HepG2 (cell line): ENCODE measurements at regions not wholly inside any gene's neighbourhood (a gene's known extent, or its start where the extent isn't known, plus 50 kb on each side); places are given as distances from the start of the nearest gene placed in this dataset.

Experiments used
- ATAC-seq: fragments of 200-7000 bp; cut with Tn5 transposase; 3 replicates; pipeline ENCODE4 v1.9.1; 2020; ENCODE audit warnings: mild to moderate bottlenecking, moderate library complexity
- BruUV-seq: library from RNA; stranded (reverse); fragments of 400-500 nt; replicated peaks from 2 replicates; lab custom pipeline; 2021; lab: Mats Ljungman, UMichigan
- CTCF ChIA-PET: fragments of 300-600 bp; formaldehyde crosslinking; extraction: SDS; loops from one replicate; lab custom pipeline; 2021; ENCODE audit warnings: low total read pairs, inconsistent platforms, low intra/inter-chr PET ratio; lab: Yijun Ruan, JAX
- POLR2A ChIA-PET: fragments of 350-600 bp; sonication (Branson Sonifier 250); formaldehyde crosslinking; loops from one replicate; lab custom pipeline; 2020; ENCODE audit warnings: antibody characterized with exemption, inconsistent platforms; lab: Yijun Ruan, JAX
- DNase-seq: peaks from one replicate; pipeline ENCODE4 v3.0.0-alpha.2; 2015; ENCODE audit warnings: low spot score
- FAIRE-seq: peaks from 3 replicates; lab custom pipeline; 2011; peaks lifted over from hg19 to GRCh38; lab: Jason Lieb, UNC
- H2AFZ ChIP-seq: one replicate; pipeline ENCODE4 v1.6.1; 2011; ENCODE audit warnings: low read length, inconsistent platforms
- H3K27ac ChIP-seq: fragments of 300-600 bp; 3 replicates; pipeline ENCODE4 v1.8.0; 2011; ENCODE audit warnings: mixed run types, mild to moderate bottlenecking, mixed read lengths, low read length, inconsistent platforms; ENCODE audit not compliant: insufficient read depth; ENCODE audit errors: extremely low read length
- H3K27me3 ChIP-seq, 2 experiments: fragments of 200-600 bp in 1 of 2; 2 replicates in 1 of 2; 3 replicates in 1 of 2; pipeline versions ENCODE4 v1.6.0 to v1.8.0; 2011; ENCODE audit warnings: low read length in 2 of 2, mild to moderate bottlenecking in 2 of 2, moderate library complexity in 2 of 2, inconsistent platforms in 1 of 2; ENCODE audit not compliant: insufficient read depth in 2 of 2, control insufficient read depth in 1 of 2
- H3K36me3 ChIP-seq, 2 experiments: fragments of 200-600 bp in 1 of 2; replicated peaks in 1 of 2; 2 replicates in 1 of 2; 3 replicates in 1 of 2; pipeline versions ENCODE4 v1.5.1 to v1.8.0; 2011; ENCODE audit warnings: low read length in 2 of 2, inconsistent platforms in 1 of 2; ENCODE audit not compliant: insufficient read depth in 2 of 2, control insufficient read depth in 1 of 2
- H3K4me1 ChIP-seq: 2 replicates; pipeline ENCODE4 v1.5.1; 2012; ENCODE audit warnings: low read length, inconsistent platforms; ENCODE audit not compliant: insufficient read depth
- H3K4me2 ChIP-seq: 2 replicates; pipeline ENCODE4 v1.6.0; 2011; ENCODE audit warnings: low read depth, low read length, inconsistent platforms
- H3K4me3 ChIP-seq, 3 experiments: fragments of 200-600 bp in 1 of 3; sonication (generic), shearing (Covaris generic) in 1 of 3; replicated peaks in 1 of 3; 2 replicates each; pipeline ENCODE4 v1.5.1; 2011 to 2016; ENCODE audit warnings: low read length in 3 of 3, inconsistent platforms in 2 of 3, low read depth in 2 of 3, mild to moderate bottlenecking in 2 of 3, control low read depth in 1 of 3, mixed read lengths in 1 of 3; ENCODE audit not compliant: insufficient read depth in 1 of 3
- H3K79me2 ChIP-seq: one replicate; pipeline ENCODE4 v1.6.1; 2011; ENCODE audit warnings: low read length, inconsistent platforms; ENCODE audit not compliant: insufficient read depth
- H3K9ac ChIP-seq: 2 replicates; pipeline ENCODE4 v1.6.0; 2011; ENCODE audit warnings: mild to moderate bottlenecking, low read depth, low read length, inconsistent platforms; ENCODE audit not compliant: insufficient read depth
- H3K9me3 ChIP-seq: 2 replicates; pipeline ENCODE4 v1.5.1; 2012; ENCODE audit warnings: mild to moderate bottlenecking, low read length
- H4K20me1 ChIP-seq: 2 replicates; pipeline ENCODE4 v1.6.0; 2011; ENCODE audit warnings: inconsistent platforms, mild to moderate bottlenecking, low read length, moderate library complexity; ENCODE audit not compliant: insufficient read depth
- DPF2 ChIP-seq: sonication (generic); formaldehyde crosslinking; IDR thresholded peaks from 2 replicates; pipeline ENCODE4 v1.4.0; 2020; ENCODE audit warnings: mild to moderate bottlenecking, low read depth, missing genetic modification reagents, borderline replicate concordance
- HNF4A ChIP-seq: sonication (generic); formaldehyde crosslinking; IDR thresholded peaks from 2 replicates; pipeline ENCODE4 v1.4.0; 2020; ENCODE audit warnings: missing genetic modification reagents
- MBNL3 ChIP-seq: fragments of 250-450 bp; sonication (Bioruptor Pico); conservative IDR thresholded peaks from 2 replicates; pipeline ENCODE4 v1.8.0; 2022; ENCODE audit warnings: mild to moderate bottlenecking, inconsistent platforms
- ZNF329 ChIP-seq: sonication (generic); formaldehyde crosslinking; IDR thresholded peaks from 2 replicates; pipeline ENCODE4 v1.9.0; 2021; ENCODE audit warnings: low read depth, mild to moderate bottlenecking, missing genetic modification reagents
- ZNF468 ChIP-seq: sonication (generic); formaldehyde crosslinking; IDR thresholded peaks from 2 replicates; pipeline ENCODE4 v1.8.0; 2022; ENCODE audit warnings: mild to moderate bottlenecking, moderate library complexity, missing genetic modification reagents
- ZSCAN31 ChIP-seq: sonication (generic); formaldehyde crosslinking; IDR thresholded peaks from 2 replicates; pipeline ENCODE4 v1.5.0; 2020; ENCODE audit warnings: low read depth, mild to moderate bottlenecking, missing genetic modification reagents
- WGBS: methylation state at CpG from one replicate; pipeline ENCODE4 v1.1.6; 2017; ENCODE audit warnings: low lambda C conversion rate; 5-methylcytosine and 5-hydroxymethylcytosine counted together
- in situ Hi-C: cut with HindIII; loops from 2 replicates; pipeline ENCODE4 v1.10.0; 2017; ENCODE audit warnings: low pct_unique_long_range_greater_than_20kb; ENCODE audit not compliant: extremely low pct_ligation_motif_present
- intact Hi-C: fragments of 100-400 bp; cut with micrococcal nuclease; formaldehyde crosslinking; loops from one replicate; pipeline ENCODE4 v1.10.0; 2022; ENCODE audit not compliant: unreplicated experiment
- TF ChIP-seq, protein P1 (sequence below): sonication (generic); formaldehyde crosslinking; IDR thresholded peaks from 2 replicates; pipeline ENCODE4 v1.4.0; 2020; ENCODE audit warnings: mild to moderate bottlenecking, missing genetic modification reagents
- TF ChIP-seq, protein P2 (sequence below): IDR thresholded peaks from 2 replicates; pipeline ENCODE4 v1.6.1; 2016; ENCODE audit warnings: missing compliant biosample characterization, missing genetic modification reagents, borderline replicate concordance
- TF ChIP-seq, protein P3 (sequence below): sonication (generic); formaldehyde crosslinking; IDR thresholded peaks from 2 replicates; pipeline ENCODE4 v1.5.0; 2020; ENCODE audit warnings: mild to moderate bottlenecking, low read depth, missing genetic modification reagents, borderline replicate concordance
- TF ChIP-seq, protein P4 (sequence below): sonication (generic); formaldehyde crosslinking; IDR thresholded peaks from 2 replicates; pipeline ENCODE4 v1.9.0; 2021; ENCODE audit warnings: mild to moderate bottlenecking, missing genetic modification reagents
- TF ChIP-seq, protein P5 (sequence below): sonication (generic); formaldehyde crosslinking; IDR thresholded peaks from 2 replicates; pipeline ENCODE4 v1.4.0; 2020; ENCODE audit warnings: missing genetic modification reagents

DNA sequence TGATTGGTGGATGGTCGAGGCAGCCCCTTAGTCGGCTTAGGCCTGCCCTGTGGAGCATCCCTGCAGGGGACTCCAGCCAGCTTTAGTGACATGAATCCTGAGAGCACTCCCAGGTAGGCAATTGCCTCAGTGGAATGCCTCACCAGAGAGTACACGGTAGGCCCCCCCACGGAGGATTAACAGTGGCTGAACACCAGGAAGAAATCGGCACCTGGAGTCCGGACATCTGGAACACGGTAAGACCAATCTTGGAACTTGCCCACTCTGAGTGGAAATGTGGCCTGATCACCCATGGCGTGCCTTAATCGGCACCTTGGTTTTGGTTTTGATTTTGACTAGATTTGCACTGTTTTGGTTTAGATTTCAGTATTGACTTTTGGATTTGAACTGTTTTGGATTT lies 326.2 kb upstream of the NCKAP5 start:
- intact Hi-C loops (no loop called here), in situ Hi-C loops (loop anchor here (25.0 kb wide), 1 partner anchor 318 kb away; no protein-coding TSS in a partner anchor)
- no peak for ATAC-seq
- Histone ChIP-seq H3K36me3 (no peaks in the 10 kb centered on the region), H3K9me3 (peaks cover 15% of the 10 kb centered on the region), H2AFZ (no peak overlapping the region), H3K27ac (no peak overlapping the region), H3K4me3 (no peak overlapping the region), H3K27me3 (peaks cover 2 to 38% of the 10 kb centered on the region in 2 experiments; a peak in 3 of 5 replicates), H3K4me1 (no peaks in the 10 kb centered on the region), H3K9ac (no peak overlapping the region), H3K79me2 (no peaks in the 10 kb centered on the region), H3K4me2 (no peak overlapping the region), H4K20me1 (no peaks in the 10 kb centered on the region)
- WGBS = 51% methylated on average over 9 of the region's 9 CpGs
- FAIRE-seq = no peak
- POLR2A ChIA-PET = no interaction called here
- no TSS peak for BruUV-seq
- no peak for DNase-seq
- CTCF ChIA-PET = no interaction called here
- TF ChIP-seq, protein P1, sequence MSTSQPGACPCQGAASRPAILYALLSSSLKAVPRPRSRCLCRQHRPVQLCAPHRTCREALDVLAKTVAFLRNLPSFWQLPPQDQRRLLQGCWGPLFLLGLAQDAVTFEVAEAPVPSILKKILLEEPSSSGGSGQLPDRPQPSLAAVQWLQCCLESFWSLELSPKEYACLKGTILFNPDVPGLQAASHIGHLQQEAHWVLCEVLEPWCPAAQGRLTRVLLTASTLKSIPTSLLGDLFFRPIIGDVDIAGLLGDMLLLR = no peak
- TF ChIP-seq, protein P2, sequence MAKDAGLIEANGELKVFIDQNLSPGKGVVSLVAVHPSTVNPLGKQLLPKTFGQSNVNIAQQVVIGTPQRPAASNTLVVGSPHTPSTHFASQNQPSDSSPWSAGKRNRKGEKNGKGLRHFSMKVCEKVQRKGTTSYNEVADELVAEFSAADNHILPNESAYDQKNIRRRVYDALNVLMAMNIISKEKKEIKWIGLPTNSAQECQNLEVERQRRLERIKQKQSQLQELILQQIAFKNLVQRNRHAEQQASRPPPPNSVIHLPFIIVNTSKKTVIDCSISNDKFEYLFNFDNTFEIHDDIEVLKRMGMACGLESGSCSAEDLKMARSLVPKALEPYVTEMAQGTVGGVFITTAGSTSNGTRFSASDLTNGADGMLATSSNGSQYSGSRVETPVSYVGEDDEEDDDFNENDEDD (CRISPR knock-in tag) = no peak
- TF ChIP-seq DPF2 (CRISPR knock-in tag) = no peak
- no peak for TF ChIP-seq HNF4A (CRISPR knock-in tag)
- TF ChIP-seq ZNF329 (CRISPR knock-in tag) = no peak
- TF ChIP-seq, protein P3, sequence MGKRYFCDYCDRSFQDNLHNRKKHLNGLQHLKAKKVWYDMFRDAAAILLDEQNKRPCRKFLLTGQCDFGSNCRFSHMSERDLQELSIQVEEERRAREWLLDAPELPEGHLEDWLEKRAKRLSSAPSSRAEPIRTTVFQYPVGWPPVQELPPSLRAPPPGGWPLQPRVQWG (CRISPR knock-in tag) = no peak
- TF ChIP-seq, protein P4, sequence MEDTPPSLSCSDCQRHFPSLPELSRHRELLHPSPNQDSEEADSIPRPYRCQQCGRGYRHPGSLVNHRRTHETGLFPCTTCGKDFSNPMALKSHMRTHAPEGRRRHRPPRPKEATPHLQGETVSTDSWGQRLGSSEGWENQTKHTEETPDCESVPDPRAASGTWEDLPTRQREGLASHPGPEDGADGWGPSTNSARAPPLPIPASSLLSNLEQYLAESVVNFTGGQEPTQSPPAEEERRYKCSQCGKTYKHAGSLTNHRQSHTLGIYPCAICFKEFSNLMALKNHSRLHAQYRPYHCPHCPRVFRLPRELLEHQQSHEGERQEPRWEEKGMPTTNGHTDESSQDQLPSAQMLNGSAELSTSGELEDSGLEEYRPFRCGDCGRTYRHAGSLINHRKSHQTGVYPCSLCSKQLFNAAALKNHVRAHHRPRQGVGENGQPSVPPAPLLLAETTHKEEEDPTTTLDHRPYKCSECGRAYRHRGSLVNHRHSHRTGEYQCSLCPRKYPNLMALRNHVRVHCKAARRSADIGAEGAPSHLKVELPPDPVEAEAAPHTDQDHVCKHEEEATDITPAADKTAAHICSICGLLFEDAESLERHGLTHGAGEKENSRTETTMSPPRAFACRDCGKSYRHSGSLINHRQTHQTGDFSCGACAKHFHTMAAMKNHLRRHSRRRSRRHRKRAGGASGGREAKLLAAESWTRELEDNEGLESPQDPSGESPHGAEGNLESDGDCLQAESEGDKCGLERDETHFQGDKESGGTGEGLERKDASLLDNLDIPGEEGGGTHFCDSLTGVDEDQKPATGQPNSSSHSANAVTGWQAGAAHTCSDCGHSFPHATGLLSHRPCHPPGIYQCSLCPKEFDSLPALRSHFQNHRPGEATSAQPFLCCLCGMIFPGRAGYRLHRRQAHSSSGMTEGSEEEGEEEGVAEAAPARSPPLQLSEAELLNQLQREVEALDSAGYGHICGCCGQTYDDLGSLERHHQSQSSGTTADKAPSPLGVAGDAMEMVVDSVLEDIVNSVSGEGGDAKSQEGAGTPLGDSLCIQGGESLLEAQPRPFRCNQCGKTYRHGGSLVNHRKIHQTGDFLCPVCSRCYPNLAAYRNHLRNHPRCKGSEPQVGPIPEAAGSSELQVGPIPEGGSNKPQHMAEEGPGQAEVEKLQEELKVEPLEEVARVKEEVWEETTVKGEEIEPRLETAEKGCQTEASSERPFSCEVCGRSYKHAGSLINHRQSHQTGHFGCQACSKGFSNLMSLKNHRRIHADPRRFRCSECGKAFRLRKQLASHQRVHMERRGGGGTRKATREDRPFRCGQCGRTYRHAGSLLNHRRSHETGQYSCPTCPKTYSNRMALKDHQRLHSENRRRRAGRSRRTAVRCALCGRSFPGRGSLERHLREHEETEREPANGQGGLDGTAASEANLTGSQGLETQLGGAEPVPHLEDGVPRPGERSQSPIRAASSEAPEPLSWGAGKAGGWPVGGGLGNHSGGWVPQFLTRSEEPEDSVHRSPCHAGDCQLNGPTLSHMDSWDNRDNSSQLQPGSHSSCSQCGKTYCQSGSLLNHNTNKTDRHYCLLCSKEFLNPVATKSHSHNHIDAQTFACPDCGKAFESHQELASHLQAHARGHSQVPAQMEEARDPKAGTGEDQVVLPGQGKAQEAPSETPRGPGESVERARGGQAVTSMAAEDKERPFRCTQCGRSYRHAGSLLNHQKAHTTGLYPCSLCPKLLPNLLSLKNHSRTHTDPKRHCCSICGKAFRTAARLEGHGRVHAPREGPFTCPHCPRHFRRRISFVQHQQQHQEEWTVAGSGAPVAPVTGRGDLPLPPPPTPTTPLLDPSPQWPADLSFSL (CRISPR knock-in tag) = no peak
- TF ChIP-seq, protein P5, sequence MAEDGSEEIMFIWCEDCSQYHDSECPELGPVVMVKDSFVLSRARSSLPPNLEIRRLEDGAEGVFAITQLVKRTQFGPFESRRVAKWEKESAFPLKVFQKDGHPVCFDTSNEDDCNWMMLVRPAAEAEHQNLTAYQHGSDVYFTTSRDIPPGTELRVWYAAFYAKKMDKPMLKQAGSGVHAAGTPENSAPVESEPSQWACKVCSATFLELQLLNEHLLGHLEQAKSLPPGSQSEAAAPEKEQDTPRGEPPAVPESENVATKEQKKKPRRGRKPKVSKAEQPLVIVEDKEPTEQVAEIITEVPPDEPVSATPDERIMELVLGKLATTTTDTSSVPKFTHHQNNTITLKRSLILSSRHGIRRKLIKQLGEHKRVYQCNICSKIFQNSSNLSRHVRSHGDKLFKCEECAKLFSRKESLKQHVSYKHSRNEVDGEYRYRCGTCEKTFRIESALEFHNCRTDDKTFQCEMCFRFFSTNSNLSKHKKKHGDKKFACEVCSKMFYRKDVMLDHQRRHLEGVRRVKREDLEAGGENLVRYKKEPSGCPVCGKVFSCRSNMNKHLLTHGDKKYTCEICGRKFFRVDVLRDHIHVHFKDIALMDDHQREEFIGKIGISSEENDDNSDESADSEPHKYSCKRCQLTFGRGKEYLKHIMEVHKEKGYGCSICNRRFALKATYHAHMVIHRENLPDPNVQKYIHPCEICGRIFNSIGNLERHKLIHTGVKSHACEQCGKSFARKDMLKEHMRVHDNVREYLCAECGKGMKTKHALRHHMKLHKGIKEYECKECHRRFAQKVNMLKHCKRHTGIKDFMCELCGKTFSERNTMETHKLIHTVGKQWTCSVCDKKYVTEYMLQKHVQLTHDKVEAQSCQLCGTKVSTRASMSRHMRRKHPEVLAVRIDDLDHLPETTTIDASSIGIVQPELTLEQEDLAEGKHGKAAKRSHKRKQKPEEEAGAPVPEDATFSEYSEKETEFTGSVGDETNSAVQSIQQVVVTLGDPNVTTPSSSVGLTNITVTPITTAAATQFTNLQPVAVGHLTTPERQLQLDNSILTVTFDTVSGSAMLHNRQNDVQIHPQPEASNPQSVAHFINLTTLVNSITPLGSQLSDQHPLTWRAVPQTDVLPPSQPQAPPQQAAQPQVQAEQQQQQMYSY (CRISPR knock-in tag) = no peak
- TF ChIP-seq MBNL3 = no peak
- no peak for TF ChIP-seq ZNF468 (CRISPR knock-in tag)
- TF ChIP-seq ZSCAN31 (CRISPR knock-in tag) = no peak
